Fibroblast of lung (primary cell): ENCODE measurements at regions not wholly inside any gene's neighbourhood (a gene's known extent, or its start where the extent isn't known, plus 50 kb on each side); places are given as distances from the start of the nearest gene placed in this dataset.

Source experiments
- DNase-seq, 2 donors: peaks; one replicate each; pipeline versions ENCODE4 v3.0.0 to v3.0.0-alpha.2; 2010; ENCODE audit warnings: low read depth in 2 of 2
- H2AFZ ChIP-seq: 2 replicates; pipeline ENCODE4 v1.5.1; 2012; ENCODE audit warnings: low read length, control low read depth, inconsistent platforms
- H3K27ac ChIP-seq: 2 replicates; pipeline ENCODE4 v1.5.1; 2011; ENCODE audit warnings: low read length, control low read depth; ENCODE audit not compliant: insufficient read depth
- H3K27me3 ChIP-seq: 2 replicates; pipeline ENCODE4 v1.5.1; 2011; ENCODE audit warnings: mild to moderate bottlenecking, low read length; ENCODE audit not compliant: control insufficient read depth, insufficient read depth
- H3K36me3 ChIP-seq: 2 replicates; pipeline ENCODE4 v1.5.1; 2011; ENCODE audit warnings: low read length; ENCODE audit not compliant: control insufficient read depth, insufficient read depth
- H3K4me1 ChIP-seq: 2 replicates; pipeline ENCODE4 v1.5.1; 2011; ENCODE audit warnings: low read length; ENCODE audit not compliant: control insufficient read depth, insufficient read depth; ENCODE audit errors: extremely low read depth
- H3K4me2 ChIP-seq: 2 replicates; pipeline ENCODE4 v1.5.1; 2011; ENCODE audit warnings: low read length, control low read depth; ENCODE audit not compliant: insufficient read depth; ENCODE audit errors: extremely low read depth
- H3K4me3 ChIP-seq, 4 experiments: fragments of 200-600 bp in 1 of 4; sonication (generic) in 1 of 4; replicated peaks in 1 of 4; 2 replicates each; pipeline ENCODE4 v1.5.1; 2011 to 2016; ENCODE audit warnings: low read length in 4 of 4, low read depth in 3 of 4, mild to moderate bottlenecking in 3 of 4, control low read depth in 2 of 4, inconsistent platforms in 1 of 4, mixed read lengths in 1 of 4; ENCODE audit not compliant: insufficient read depth in 1 of 4; ENCODE audit errors: control extremely low read depth in 1 of 4
- H3K79me2 ChIP-seq: 2 replicates; pipeline ENCODE4 v1.5.1; 2012; ENCODE audit warnings: mild to moderate bottlenecking, low read length, inconsistent platforms; ENCODE audit not compliant: control insufficient read depth, insufficient read depth
- H3K9ac ChIP-seq: 2 replicates; pipeline ENCODE4 v1.5.1; 2011; ENCODE audit warnings: mild to moderate bottlenecking, low read length, control low read depth; ENCODE audit not compliant: insufficient read depth
- H3K9me3 ChIP-seq: 2 replicates; pipeline ENCODE4 v1.5.1; 2012; ENCODE audit warnings: low read depth, low read length; ENCODE audit not compliant: control insufficient read depth, insufficient read depth
- H4K20me1 ChIP-seq: 2 replicates; pipeline ENCODE4 v1.5.1; 2011; ENCODE audit warnings: low read length; ENCODE audit not compliant: control insufficient read depth, insufficient read depth; ENCODE audit errors: extremely low read depth
- EZH2 ChIP-seq: IDR thresholded peaks from 2 replicates; pipeline ENCODE4 v1.5.1; 2012; ENCODE audit warnings: low read length, control low read depth, mild to moderate bottlenecking; ENCODE audit errors: missing control alignments
- TF ChIP-seq, protein P1 (sequence below), 2 donors: IDR thresholded peaks in 1 of 2; conservative IDR thresholded peaks in 1 of 2; 1 replicate in 1 of 2; 2 replicates in 1 of 2; pipeline ENCODE4 v1.5.1; 2011 to 2012; ENCODE audit warnings: low read length in 2 of 2, control low read depth in 1 of 2, inconsistent platforms in 1 of 2, low read depth in 1 of 2, mild to moderate bottlenecking in 1 of 2

DNA sequence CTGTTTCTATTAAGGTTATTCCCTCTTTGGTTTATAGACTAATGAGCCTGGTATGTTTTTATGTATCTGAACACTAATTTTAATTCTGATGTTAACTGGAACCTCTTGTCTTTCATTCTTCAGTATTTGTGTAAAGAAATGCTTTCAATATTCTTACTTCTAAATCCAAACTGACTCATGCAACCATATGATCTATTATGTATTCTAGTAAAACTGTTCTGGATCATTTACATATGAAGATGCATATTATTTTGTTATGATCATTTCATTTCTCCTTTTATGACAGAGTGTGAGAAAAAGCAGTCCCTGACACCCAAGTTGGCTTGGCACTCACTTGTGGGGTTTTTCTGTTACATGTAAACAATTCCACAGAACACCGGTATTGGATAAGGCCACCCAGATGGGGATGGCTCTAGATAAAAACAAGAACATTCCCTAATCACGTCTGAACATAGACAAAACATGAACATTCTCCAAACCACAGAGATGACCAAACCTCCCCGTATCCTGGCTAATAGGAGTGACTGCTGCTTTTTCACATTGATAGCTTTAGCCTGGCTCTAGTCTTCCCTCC lies 72.2 kb upstream of the EPHB3 start:
- H4K20me1 ChIP-seq: no peaks in the 10 kb centered on the region
- no peaks in the 10 kb centered on the region for H3K4me1 ChIP-seq
- no peak overlapping the region for H3K4me2 ChIP-seq
- no peak overlapping the region for H3K9ac ChIP-seq
- H3K9me3 ChIP-seq: no peaks in the 10 kb centered on the region
- no peak overlapping the region for H3K4me3 ChIP-seq
- no peaks in the 10 kb centered on the region for H3K79me2 ChIP-seq
- H3K27me3 ChIP-seq: peaks cover 56% of the 10 kb centered on the region
- TF ChIP-seq, protein P1, sequence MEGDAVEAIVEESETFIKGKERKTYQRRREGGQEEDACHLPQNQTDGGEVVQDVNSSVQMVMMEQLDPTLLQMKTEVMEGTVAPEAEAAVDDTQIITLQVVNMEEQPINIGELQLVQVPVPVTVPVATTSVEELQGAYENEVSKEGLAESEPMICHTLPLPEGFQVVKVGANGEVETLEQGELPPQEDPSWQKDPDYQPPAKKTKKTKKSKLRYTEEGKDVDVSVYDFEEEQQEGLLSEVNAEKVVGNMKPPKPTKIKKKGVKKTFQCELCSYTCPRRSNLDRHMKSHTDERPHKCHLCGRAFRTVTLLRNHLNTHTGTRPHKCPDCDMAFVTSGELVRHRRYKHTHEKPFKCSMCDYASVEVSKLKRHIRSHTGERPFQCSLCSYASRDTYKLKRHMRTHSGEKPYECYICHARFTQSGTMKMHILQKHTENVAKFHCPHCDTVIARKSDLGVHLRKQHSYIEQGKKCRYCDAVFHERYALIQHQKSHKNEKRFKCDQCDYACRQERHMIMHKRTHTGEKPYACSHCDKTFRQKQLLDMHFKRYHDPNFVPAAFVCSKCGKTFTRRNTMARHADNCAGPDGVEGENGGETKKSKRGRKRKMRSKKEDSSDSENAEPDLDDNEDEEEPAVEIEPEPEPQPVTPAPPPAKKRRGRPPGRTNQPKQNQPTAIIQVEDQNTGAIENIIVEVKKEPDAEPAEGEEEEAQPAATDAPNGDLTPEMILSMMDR (conservative IDR thresholded peaks at IDR 0.05 in 1 of 2, IDR thresholded peaks at IDR 0.05 in 1 of 2; ENCODE audit: low read depth in 1 of 2, low read length in 2 of 2): no peak
- no peak for TF ChIP-seq EZH2
- no peaks in the 10 kb centered on the region for H3K36me3 ChIP-seq
- H3K27ac ChIP-seq: no peak overlapping the region
- no peak overlapping the region for H2AFZ ChIP-seq
- DNase-seq: no peak

GRCh38 chr3:184491011-184491576 lies 70.5 kb upstream of the EPHB3 start:
- no peaks in the 10 kb centered on the region for H3K36me3 ChIP-seq
- H4K20me1 ChIP-seq: no peaks in the 10 kb centered on the region
- H3K4me1 ChIP-seq: no peaks in the 10 kb centered on the region
- H3K27ac ChIP-seq: no peak overlapping the region
- no peak for DNase-seq
- no peak overlapping the region for H3K4me3 ChIP-seq
- H3K9ac ChIP-seq: no peak overlapping the region
- peaks cover 57% of the 10 kb centered on the region for H3K27me3 ChIP-seq
- H3K4me2 ChIP-seq: no peak overlapping the region
- H2AFZ ChIP-seq: no peak overlapping the region
- H3K9me3 ChIP-seq: no peaks in the 10 kb centered on the region
- TF ChIP-seq, protein P1 (conservative IDR thresholded peaks at IDR 0.05 in 1 of 2, IDR thresholded peaks at IDR 0.05 in 1 of 2; ENCODE audit: low read depth in 1 of 2, low read length in 2 of 2): no peak
- no peak for TF ChIP-seq EZH2
- H3K79me2 ChIP-seq: no peaks in the 10 kb centered on the region

GRCh38 chr3:184491867-184492615 lies 69.5 kb upstream of the EPHB3 start:
- H3K4me1 ChIP-seq: no peaks in the 10 kb centered on the region
- H3K9ac ChIP-seq: no peak overlapping the region
- H3K27ac ChIP-seq: no peak overlapping the region
- H2AFZ ChIP-seq: no peak overlapping the region
- no peaks in the 10 kb centered on the region for H3K36me3 ChIP-seq
- no peak for DNase-seq
- peaks cover 64% of the 10 kb centered on the region for H3K27me3 ChIP-seq
- peak overlapping the region in 1 of 4 experiments; percentile 7 for H3K4me3 ChIP-seq
- H3K9me3 ChIP-seq: no peaks in the 10 kb centered on the region
- no peaks in the 10 kb centered on the region for H4K20me1 ChIP-seq
- TF ChIP-seq, protein P1 (conservative IDR thresholded peaks at IDR 0.05 in 1 of 2, IDR thresholded peaks at IDR 0.05 in 1 of 2; ENCODE audit: low read depth in 1 of 2, low read length in 2 of 2): no peak
- TF ChIP-seq EZH2: peak; percentile 59
- H3K4me2 ChIP-seq: no peak overlapping the region
- H3K79me2 ChIP-seq: no peaks in the 10 kb centered on the region
